Activated naive CD8-positive, alpha-beta T cell treated with anti-CD3 and anti-CD28 coated beads, Interleukin-2, amount 10 ng/mL, durations not matched to agents 7 days and 5 days (primary cell): ENCODE measurements at regions not wholly inside any gene's neighbourhood (a gene's known extent, or its start where the extent isn't known, plus 50 kb on each side); places are given as distances from the start of the nearest gene placed in this dataset.

Experiments
- ATAC-seq: fragments of 150-1000 bp; cut with Tn5 transposase; one replicate; pipeline ENCODE4 v1.10.0; 2021; ENCODE audit warnings: low read depth, moderate library complexity
- POLR2A ChIA-PET: fragments of 350-600 bp; sonication (Branson Sonifier 250); formaldehyde crosslinking; loops from one replicate; lab custom pipeline; 2021; ENCODE audit warnings: antibody characterized with exemption; lab: Charles Lee
- DNase-seq: peaks from one replicate; pipeline ENCODE4 v3.0.0; 2021
- H3K27ac Mint-ChIP-seq: one replicate; pipeline ENCODE4 v1.8.0; 2022; ENCODE audit warnings: mild to moderate bottlenecking, mixed read lengths
- H3K27me3 Mint-ChIP-seq: one replicate; pipeline ENCODE4 v1.8.0; 2022; ENCODE audit warnings: mild to moderate bottlenecking, moderate library complexity, mixed read lengths
- H3K36me3 Mint-ChIP-seq: one replicate; pipeline ENCODE4 v1.8.0; 2021; ENCODE audit warnings: mild to moderate bottlenecking, mixed read lengths
- H3K4me1 Mint-ChIP-seq: one replicate; pipeline ENCODE4 v1.8.0; 2021; ENCODE audit warnings: mixed read lengths
- H3K4me3 Mint-ChIP-seq: one replicate; pipeline ENCODE4 v1.8.0; 2022; ENCODE audit warnings: mild to moderate bottlenecking, moderate library complexity, mixed read lengths
- H3K9me3 Mint-ChIP-seq: one replicate; pipeline ENCODE4 v1.8.0; 2021; ENCODE audit warnings: mixed read lengths

GRCh38 chr1:79811173-79811572 lies 804.6 kb upstream of the ADGRL4 start:
- H3K4me3 Mint-ChIP-seq: no peak overlapping the region
- H3K27me3 Mint-ChIP-seq: no peaks in the 10 kb centered on the region
- no peaks in the 10 kb centered on the region for H3K36me3 Mint-ChIP-seq
- H3K9me3 Mint-ChIP-seq: peaks cover 5% of the 10 kb centered on the region
- H3K27ac Mint-ChIP-seq: no peak overlapping the region
- ATAC-seq: no peak
- H3K4me1 Mint-ChIP-seq: no peaks in the 10 kb centered on the region
- POLR2A ChIA-PET: no interaction called here
- no peak for DNase-seq

DNA sequence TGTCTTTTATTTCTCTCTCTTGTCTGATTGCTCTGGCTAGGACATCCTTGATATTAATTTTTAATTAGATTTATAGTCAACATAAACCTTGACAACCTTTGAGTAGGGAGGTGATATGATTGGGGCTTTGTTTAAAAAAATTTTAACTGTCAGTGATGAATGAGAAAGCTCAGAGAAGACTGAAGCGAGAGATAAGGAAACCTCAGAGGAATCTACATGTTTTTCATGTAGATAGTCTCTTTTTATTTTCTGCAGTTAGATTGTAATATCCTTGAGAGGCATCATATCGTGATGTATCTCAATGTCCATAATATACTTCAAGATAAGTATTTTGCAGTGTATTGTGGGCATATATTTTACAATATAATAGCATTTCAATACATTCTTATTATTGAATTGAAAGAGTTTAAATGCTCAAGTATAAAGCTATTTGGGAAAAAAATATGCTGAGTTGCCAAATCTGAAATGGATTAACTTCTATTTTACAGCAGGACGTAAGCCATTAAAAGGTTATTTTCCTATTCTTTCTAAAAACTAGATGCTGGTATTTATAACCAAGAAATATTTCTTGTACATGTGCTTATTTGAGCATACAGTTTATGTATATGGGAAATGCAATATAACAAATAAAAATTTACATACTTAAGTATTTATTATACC lies 802.4 kb upstream of the ADGRL4 start:
- Mint-ChIP-seq H3K36me3 (no peaks in the 10 kb centered on the region), H3K27me3 (no peaks in the 10 kb centered on the region), H3K4me3 (no peak overlapping the region), H3K27ac (no peak overlapping the region), H3K9me3 (peaks cover 6% of the 10 kb centered on the region), H3K4me1 (no peaks in the 10 kb centered on the region)
- ATAC-seq (no peak), DNase-seq (no peak)
- POLR2A ChIA-PET: no interaction called here

GRCh38 chr1:79807816-79808215 lies 801.3 kb upstream of the ADGRL4 start:
- no peaks in the 10 kb centered on the region for H3K4me1 Mint-ChIP-seq
- H3K27me3 Mint-ChIP-seq: no peaks in the 10 kb centered on the region
- POLR2A ChIA-PET: no interaction called here
- DNase-seq: no peak
- no peak for ATAC-seq
- no peaks in the 10 kb centered on the region for H3K36me3 Mint-ChIP-seq
- no peak overlapping the region for H3K27ac Mint-ChIP-seq
- H3K9me3 Mint-ChIP-seq: peaks cover 6% of the 10 kb centered on the region
- no peak overlapping the region for H3K4me3 Mint-ChIP-seq

GRCh38 chr1:79797487-79797886 lies 791.0 kb upstream of the ADGRL4 start:
- Mint-ChIP-seq H3K27me3 (no peaks in the 10 kb centered on the region), H3K36me3 (no peaks in the 10 kb centered on the region), H3K4me3 (no peak overlapping the region), H3K4me1 (no peaks in the 10 kb centered on the region), H3K9me3 (peaks cover 2% of the 10 kb centered on the region), H3K27ac (no peak overlapping the region)
- POLR2A ChIA-PET: no interaction called here
- ATAC-seq (no peak), DNase-seq (no peak)

DNA sequence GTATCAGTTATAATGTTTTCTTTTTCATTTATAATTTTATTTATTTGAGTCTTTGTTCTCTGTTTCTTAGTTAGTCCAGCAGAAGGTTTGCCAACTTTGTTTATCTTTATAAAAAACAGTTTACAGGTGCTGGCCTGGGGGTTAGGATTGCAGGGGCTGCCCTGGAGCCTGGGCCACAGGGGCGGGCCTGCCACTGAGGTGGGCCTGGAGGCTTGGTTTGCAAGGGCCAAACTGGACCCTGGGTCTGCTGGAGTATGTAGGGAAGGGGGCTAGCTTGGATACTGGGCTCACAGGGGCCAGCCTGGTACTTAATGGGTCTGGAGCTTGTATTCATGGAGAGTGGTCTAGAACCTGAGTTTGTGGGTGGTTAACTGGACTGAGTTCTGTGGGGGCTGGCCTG lies 789.9 kb upstream of the ADGRL4 start:
- ATAC-seq (no peak), DNase-seq (no peak)
- H3K27ac Mint-ChIP-seq: no peak overlapping the region
- H3K9me3 Mint-ChIP-seq: peaks cover 2% of the 10 kb centered on the region
- no peak overlapping the region for H3K4me3 Mint-ChIP-seq
- no peaks in the 10 kb centered on the region for H3K27me3 Mint-ChIP-seq
- H3K36me3 Mint-ChIP-seq: no peaks in the 10 kb centered on the region
- POLR2A ChIA-PET: no interaction called here
- no peaks in the 10 kb centered on the region for H3K4me1 Mint-ChIP-seq

GRCh38 chr1:79792219-79792930 lies 785.8 kb upstream of the ADGRL4 start:
- H3K27me3 Mint-ChIP-seq: no peaks in the 10 kb centered on the region
- POLR2A ChIA-PET: no interaction called here
- no peak overlapping the region for H3K4me3 Mint-ChIP-seq
- no peaks in the 10 kb centered on the region for H3K4me1 Mint-ChIP-seq
- no peaks in the 10 kb centered on the region for H3K36me3 Mint-ChIP-seq
- peaks cover 5% of the 10 kb centered on the region for H3K9me3 Mint-ChIP-seq
- DNase-seq (no peak), ATAC-seq (no peak)
- H3K27ac Mint-ChIP-seq: no peak overlapping the region

DNA sequence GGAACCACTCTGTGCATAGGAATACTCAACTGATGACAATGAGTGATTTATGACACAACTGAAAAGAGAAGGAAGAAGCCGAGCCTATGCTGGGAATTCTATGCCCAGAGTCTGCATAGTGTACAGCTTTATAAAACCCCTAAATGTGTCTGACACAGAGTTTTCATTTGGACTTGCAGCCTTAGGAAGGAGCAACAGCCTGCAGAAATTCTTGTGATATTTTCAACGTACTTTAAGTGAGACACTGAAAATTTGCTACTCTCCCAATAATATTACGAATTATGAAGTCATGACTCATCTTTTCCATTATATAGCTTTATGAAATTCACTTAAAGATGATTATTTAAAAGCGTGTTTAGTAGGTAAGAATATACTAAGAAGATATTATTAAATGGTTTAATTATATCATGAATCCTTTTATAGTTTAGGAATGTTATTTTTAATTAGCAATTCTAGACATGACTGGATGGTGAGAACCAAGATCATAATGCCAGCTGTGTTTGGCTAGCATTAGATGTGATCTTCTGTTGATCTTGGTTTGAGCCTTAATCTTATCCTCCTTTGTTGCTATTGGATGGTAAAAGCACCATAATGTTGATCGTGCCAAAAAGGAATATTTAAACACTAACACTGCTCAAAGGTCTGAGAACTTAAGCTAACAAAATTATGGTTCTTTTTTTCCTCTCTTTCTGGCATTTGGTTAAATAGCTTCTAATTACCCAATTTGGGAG lies 785.1 kb upstream of the ADGRL4 start:
- Mint-ChIP-seq H3K27me3 (no peaks in the 10 kb centered on the region), H3K9me3 (peaks cover 4% of the 10 kb centered on the region), H3K4me1 (no peaks in the 10 kb centered on the region), H3K36me3 (no peaks in the 10 kb centered on the region), H3K27ac (no peak overlapping the region), H3K4me3 (no peak overlapping the region)
- no peak for ATAC-seq
- no peak for DNase-seq
- POLR2A ChIA-PET: no interaction called here

GRCh38 chr1:79790950-79791349 lies 784.4 kb upstream of the ADGRL4 start:
- H3K4me3 Mint-ChIP-seq: no peak overlapping the region
- DNase-seq: no peak
- no peaks in the 10 kb centered on the region for H3K4me1 Mint-ChIP-seq
- POLR2A ChIA-PET: no interaction called here
- ATAC-seq: no peak
- H3K9me3 Mint-ChIP-seq: peaks cover 4% of the 10 kb centered on the region
- no peaks in the 10 kb centered on the region for H3K36me3 Mint-ChIP-seq
- H3K27ac Mint-ChIP-seq: no peak overlapping the region
- H3K27me3 Mint-ChIP-seq: no peaks in the 10 kb centered on the region

GRCh38 chr1:79787631-79788030 lies 781.1 kb upstream of the ADGRL4 start:
- DNase-seq: no peak
- no peaks in the 10 kb centered on the region for H3K36me3 Mint-ChIP-seq
- no peak overlapping the region for H3K4me3 Mint-ChIP-seq
- ATAC-seq: no peak
- POLR2A ChIA-PET: no interaction called here
- no peaks in the 10 kb centered on the region for H3K4me1 Mint-ChIP-seq
- H3K27ac Mint-ChIP-seq: no peak overlapping the region
- H3K9me3 Mint-ChIP-seq: peaks cover 4% of the 10 kb centered on the region
- H3K27me3 Mint-ChIP-seq: no peaks in the 10 kb centered on the region

GRCh38 chr1:79785964-79786363 lies 779.4 kb upstream of the ADGRL4 start:
- no peak for DNase-seq
- H3K27ac Mint-ChIP-seq: no peak overlapping the region
- POLR2A ChIA-PET: no interaction called here
- no peaks in the 10 kb centered on the region for H3K4me1 Mint-ChIP-seq
- no peak overlapping the region for H3K4me3 Mint-ChIP-seq
- no peaks in the 10 kb centered on the region for H3K27me3 Mint-ChIP-seq
- H3K9me3 Mint-ChIP-seq: peaks cover 4% of the 10 kb centered on the region
- no peak for ATAC-seq
- H3K36me3 Mint-ChIP-seq: no peaks in the 10 kb centered on the region

DNA sequence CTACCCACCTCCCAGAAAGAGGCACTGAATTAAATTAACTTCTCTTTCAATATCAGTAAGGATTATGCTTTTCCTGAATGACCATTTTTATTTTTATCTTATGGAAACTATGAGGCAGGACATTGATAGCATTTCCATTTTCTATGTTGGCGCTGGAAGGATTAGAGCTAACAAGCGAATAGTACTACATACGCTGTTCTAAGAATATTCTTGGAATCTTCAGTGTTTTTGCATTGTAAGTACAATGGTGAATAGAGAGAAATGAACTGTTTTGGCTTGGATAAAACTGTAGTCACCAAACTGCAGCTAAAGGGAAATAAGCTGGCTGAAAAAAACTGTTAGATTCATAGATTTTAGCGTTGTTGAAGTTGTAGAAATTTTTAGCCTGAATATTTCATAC lies 779.0 kb upstream of the ADGRL4 start:
- DNase-seq (no peak), ATAC-seq (no peak)
- Mint-ChIP-seq H3K4me3 (no peak overlapping the region), H3K27ac (no peak overlapping the region), H3K4me1 (no peaks in the 10 kb centered on the region), H3K36me3 (no peaks in the 10 kb centered on the region), H3K27me3 (no peaks in the 10 kb centered on the region), H3K9me3 (peaks cover 4% of the 10 kb centered on the region)
- POLR2A ChIA-PET: no interaction called here

DNA sequence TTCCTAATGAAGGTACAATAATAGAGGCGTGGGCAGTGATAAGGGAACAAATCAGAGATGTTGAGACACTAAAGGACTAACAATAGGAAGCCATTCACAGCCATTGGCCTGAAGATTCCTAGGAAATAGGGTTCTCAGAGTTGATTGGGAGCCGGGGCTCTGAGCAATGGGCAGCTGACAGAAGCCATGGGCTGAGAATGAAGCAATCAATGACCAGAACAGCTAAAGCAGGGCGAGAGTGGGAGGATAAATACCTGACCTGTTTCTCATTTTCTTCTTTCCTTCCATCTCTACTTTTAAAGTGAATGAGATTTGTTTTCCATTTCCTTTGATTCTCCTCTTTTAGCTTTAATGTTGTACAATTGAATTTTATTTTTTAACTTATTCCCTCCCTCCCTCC lies 774.7 kb upstream of the ADGRL4 start:
- Mint-ChIP-seq H3K4me3 (no peak overlapping the region), H3K4me1 (no peaks in the 10 kb centered on the region)

GRCh38 chr1:79777481-79778219 lies 771.1 kb upstream of the ADGRL4 start:
- no peak for ATAC-seq
- no peak overlapping the region for H3K4me3 Mint-ChIP-seq

More for the DNA sequence above, 774.7 kb upstream of the ADGRL4 start:
- POLR2A ChIA-PET: no interaction called here
- Mint-ChIP-seq H3K27me3 (no peaks in the 10 kb centered on the region), H3K9me3 (no peaks in the 10 kb centered on the region), H3K27ac (no peak overlapping the region), H3K36me3 (no peaks in the 10 kb centered on the region)
- ATAC-seq: no peak
- no peak for DNase-seq

More at GRCh38 chr1:79777481-79778219, 771.1 kb upstream of the ADGRL4 start:
- H3K27me3 Mint-ChIP-seq: no peaks in the 10 kb centered on the region
- DNase-seq: no peak
- no peaks in the 10 kb centered on the region for H3K36me3 Mint-ChIP-seq
- POLR2A ChIA-PET: no interaction called here
- no peaks in the 10 kb centered on the region for H3K4me1 Mint-ChIP-seq
- H3K27ac Mint-ChIP-seq: no peak overlapping the region
- no peaks in the 10 kb centered on the region for H3K9me3 Mint-ChIP-seq
